Gastrocnemius medialis (tissue), 4 donors: ENCODE measurements at regions not wholly inside any gene's neighbourhood (a gene's known extent, or its start where the extent isn't known, plus 50 kb on each side); places are given as distances from the start of the nearest gene placed in this dataset.

Experiments
- ATAC-seq, 2 donors: fragments of 150-250 bp; one replicate each; pipeline ENCODE4 v1.9.1; 2016
- DNase-seq, 2 donors: peaks; one replicate each; pipeline ENCODE4 v3.0.0-alpha.2; 2019
- H3K27ac ChIP-seq, 4 donors: fragments of 200-600 bp; sonication (generic); 1 replicate in 1 of 4; 2 replicates in 3 of 4; pipeline ENCODE4 v1.5.1; 2016 to 2018; ENCODE audit warnings: mild to moderate bottlenecking in 2 of 4, moderate library complexity in 1 of 4
- H3K27me3 ChIP-seq, 3 donors: fragments of 200-600 bp; sonication (generic) in 2 of 3; 1 replicate in 1 of 3; 2 replicates in 2 of 3; pipeline versions ENCODE4 v1.5.1 to v1.6.0; 2016 to 2019; ENCODE audit warnings: mild to moderate bottlenecking in 1 of 3, moderate library complexity in 1 of 3
- H3K36me3 ChIP-seq, 2 donors: fragments of 200-600 bp; sonication (generic) in 1 of 2; one replicate each; pipeline ENCODE4 v1.5.1; 2017 to 2018
- H3K4me1 ChIP-seq, 2 donors: fragments of 200-600 bp; sonication (generic) in 1 of 2; one replicate each; pipeline ENCODE4 v1.5.1; 2016 to 2017; ENCODE audit warnings: mild to moderate bottlenecking in 2 of 2
- H3K4me3 ChIP-seq, 4 donors: fragments of 200-600 bp; sonication (generic) in 3 of 4; 1 replicate in 1 of 4; 2 replicates in 3 of 4; pipeline ENCODE4 v1.5.1; 2016 to 2019; ENCODE audit warnings: mild to moderate bottlenecking in 2 of 4
- H3K9me3 ChIP-seq, 3 donors: fragments of 200-600 bp; sonication (generic) in 2 of 3; 1 replicate in 1 of 3; 2 replicates in 2 of 3; pipeline ENCODE4 v1.5.1; 2016 to 2019
- CTCF ChIP-seq, 5 experiments: fragments of 450-650 bp in 3 of 5; fragments of 200-600 bp in 2 of 5; sonication (generic) in 2 of 5; IDR thresholded peaks in 4 of 5; conservative IDR thresholded peaks in 1 of 5; 1 replicate in 4 of 5; 2 replicates in 1 of 5; pipeline ENCODE4 v1.5.1; 2016 to 2019; ENCODE audit warnings: antibody characterized with exemption in 5 of 5, mild to moderate bottlenecking in 3 of 5, moderate library complexity in 3 of 5
- POLR2A ChIP-seq, 2 donors: fragments of 450-650 bp; IDR thresholded peaks; one replicate each; pipeline ENCODE4 v1.6.1; 2017; ENCODE audit warnings: antibody characterized with exemption in 2 of 2, mild to moderate bottlenecking in 2 of 2, moderate library complexity in 2 of 2
- in situ Hi-C, 4 donors: fragments of 200-750 bp; cut with MboI; loops; one replicate each; pipeline versions ENCODE4 v1.15.0 to v1.8.0; 2017; ENCODE audit warnings: low sequenced_read_pairs in 4 of 4
- intact Hi-C: fragments of 100-400 bp; cut with DNase I; formaldehyde crosslinking; loops from one replicate; pipeline ENCODE4 v1.15.1; 2023; ENCODE audit warnings: low total_unique reads

DNA sequence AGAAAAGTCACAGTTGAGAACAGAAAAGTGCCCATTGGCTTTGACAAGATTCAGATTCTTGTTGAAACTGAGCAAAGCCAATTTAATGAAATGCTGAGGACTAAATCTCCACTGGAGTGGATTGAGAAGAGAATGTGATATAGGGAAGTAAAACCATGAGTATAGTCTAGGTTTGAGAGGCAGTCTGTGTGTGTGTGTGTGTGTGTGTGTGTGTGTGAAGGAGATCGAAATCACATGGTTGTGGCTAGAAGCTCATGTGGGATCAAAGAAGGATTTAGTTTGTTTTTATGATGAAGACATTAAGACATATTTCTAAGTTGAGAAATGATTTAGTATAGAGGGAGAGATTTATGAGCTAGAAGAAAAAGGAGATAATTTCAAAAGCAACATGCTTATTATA, 275.7 kb upstream of the DAB2 start:
- no peak for TF ChIP-seq POLR2A (IDR thresholded peaks at IDR 0.05)
- TF ChIP-seq CTCF (IDR thresholded peaks at IDR 0.05 in 4 of 5, conservative IDR thresholded peaks at IDR 0.05 in 1 of 5), result no peak
- no peaks in the 10 kb centered on the region for H3K4me1 ChIP-seq
- no peaks in the 10 kb centered on the region for H3K36me3 ChIP-seq
- DNase-seq, result no peak
- in situ Hi-C loops (loop anchor here in 3 of 4 donors (25.0 kb wide), 3 partner anchors 987 to 1187 kb away; partner anchors contain the start of gene PTGER4 (in 1 of the 3)), intact Hi-C loops (no loop called here)
- H3K27ac ChIP-seq, result no peak overlapping the region
- no peak overlapping the region for H3K4me3 ChIP-seq
- H3K9me3 ChIP-seq, result no peaks in the 10 kb centered on the region
- ATAC-seq, result no peak
- no peaks in the 10 kb centered on the region for H3K27me3 ChIP-seq

DNA sequence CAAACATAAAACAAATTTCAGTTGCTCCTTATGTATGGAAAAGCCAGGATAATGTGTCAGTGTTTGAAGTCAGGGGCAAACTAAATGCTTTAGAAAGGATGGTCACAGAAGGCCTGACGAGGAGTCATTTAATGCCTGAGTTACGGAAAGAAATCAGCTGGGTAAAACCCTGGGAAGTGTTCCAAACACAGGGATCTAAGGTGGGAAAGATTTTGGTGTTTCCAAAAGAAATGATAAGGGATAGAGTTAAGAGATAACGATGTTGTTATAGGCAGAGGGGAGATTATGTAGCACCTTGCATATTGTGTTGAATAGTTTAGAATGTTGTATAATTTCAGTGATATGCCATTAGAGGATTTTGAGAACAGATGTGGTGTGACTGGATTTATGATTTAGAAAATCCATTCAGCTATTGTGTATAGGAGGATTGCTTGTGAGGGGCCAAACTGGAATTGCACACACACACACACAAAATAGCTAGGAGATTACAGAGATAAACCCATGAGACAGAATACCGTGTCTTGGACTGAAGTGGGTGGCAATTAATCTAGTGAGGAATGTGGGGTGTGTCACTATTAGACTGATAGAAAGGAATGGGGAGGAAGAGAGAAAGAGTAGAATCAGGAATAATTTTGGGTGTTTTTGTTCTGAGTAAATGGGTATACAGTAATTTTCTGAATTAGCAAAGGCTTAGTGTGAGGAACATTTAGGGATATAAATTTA, 274.2 kb upstream of the DAB2 start:
- Histone ChIP-seq H3K4me1 (no peaks in the 10 kb centered on the region), H3K4me3 (no peak overlapping the region), H3K9me3 (no peaks in the 10 kb centered on the region), H3K27ac (no peak overlapping the region), H3K27me3 (no peaks in the 10 kb centered on the region), H3K36me3 (no peaks in the 10 kb centered on the region)
- ATAC-seq, result no peak
- in situ Hi-C loops (no loop called here), intact Hi-C loops (no loop called here)
- TF ChIP-seq CTCF (IDR thresholded peaks at IDR 0.05 in 4 of 5, conservative IDR thresholded peaks at IDR 0.05 in 1 of 5) (no peak), POLR2A (IDR thresholded peaks at IDR 0.05) (no peak)
- DNase-seq, result no peak

DNA sequence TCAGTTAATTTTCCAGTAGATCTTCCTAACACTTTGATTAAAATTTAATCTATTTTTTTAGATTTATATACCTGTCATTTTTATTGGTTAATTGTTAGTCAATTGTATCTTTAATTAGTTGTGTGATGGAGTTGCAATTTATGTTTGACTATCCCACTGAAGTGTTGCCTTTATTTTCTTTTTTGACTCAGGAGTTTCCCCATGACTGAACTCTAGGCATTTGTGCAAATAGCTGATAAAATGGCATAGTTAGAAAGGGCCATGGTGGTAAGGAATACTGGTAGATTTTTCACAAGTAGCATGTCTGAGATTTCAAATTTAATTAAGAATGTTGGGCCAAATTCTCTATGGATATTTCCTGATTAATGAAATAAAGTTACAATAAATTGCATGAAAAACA, 273.1 kb upstream of the DAB2 start:
- Histone ChIP-seq H3K9me3 (no peaks in the 10 kb centered on the region), H3K4me3 (no peak overlapping the region), H3K36me3 (no peaks in the 10 kb centered on the region), H3K4me1 (no peaks in the 10 kb centered on the region), H3K27ac (no peak overlapping the region), H3K27me3 (no peaks in the 10 kb centered on the region)
- DNase-seq (no peak), ATAC-seq (no peak)
- intact Hi-C loops (no loop called here), in situ Hi-C loops (no loop called here)
- TF ChIP-seq CTCF (IDR thresholded peaks at IDR 0.05 in 4 of 5, conservative IDR thresholded peaks at IDR 0.05 in 1 of 5) (no peak), POLR2A (IDR thresholded peaks at IDR 0.05) (no peak)

DNA sequence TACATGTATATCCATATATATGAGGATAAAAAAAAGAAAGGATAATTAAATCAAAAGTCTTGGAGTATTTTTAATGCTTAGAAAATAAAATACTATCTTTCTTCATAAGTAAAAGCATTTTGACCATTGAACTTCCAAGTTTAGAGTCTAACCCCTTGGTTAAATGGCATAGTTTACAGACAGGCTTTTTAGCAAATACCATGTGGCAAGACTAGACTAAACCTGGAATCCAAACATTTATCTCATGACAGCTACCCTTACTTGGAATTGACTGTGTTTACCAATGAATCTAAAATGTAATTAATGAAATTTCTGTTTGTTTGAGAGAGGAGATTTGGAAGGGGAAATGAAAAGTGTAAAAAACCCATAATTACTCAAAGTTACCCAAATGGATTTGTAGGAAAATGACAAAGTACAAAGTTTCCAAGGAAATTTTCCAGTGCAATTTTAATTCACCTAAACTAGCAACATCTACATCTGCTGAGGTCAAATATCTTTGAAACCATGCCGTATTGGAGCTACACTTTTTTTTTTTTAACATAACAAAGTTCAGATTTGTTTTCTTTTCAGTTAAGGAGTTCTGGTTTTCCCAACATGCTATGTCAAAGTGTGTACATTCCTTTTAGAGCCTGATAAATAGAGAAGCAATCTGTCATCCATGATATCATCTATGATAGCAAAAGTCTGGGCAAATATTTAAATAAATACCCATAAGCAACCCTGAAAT, 272.1 kb upstream of the DAB2 start:
- H3K4me3 ChIP-seq, result no peak overlapping the region
- H3K27ac ChIP-seq, result no peak overlapping the region
- in situ Hi-C loops (no loop called here), intact Hi-C loops (no loop called here)
- H3K27me3 ChIP-seq, result no peaks in the 10 kb centered on the region
- ATAC-seq, result no peak
- no peaks in the 10 kb centered on the region for H3K9me3 ChIP-seq
- no peak for TF ChIP-seq POLR2A (IDR thresholded peaks at IDR 0.05)
- TF ChIP-seq CTCF (IDR thresholded peaks at IDR 0.05 in 4 of 5, conservative IDR thresholded peaks at IDR 0.05 in 1 of 5), result no peak
- H3K36me3 ChIP-seq, result no peaks in the 10 kb centered on the region
- no peak for DNase-seq
- H3K4me1 ChIP-seq, result no peaks in the 10 kb centered on the region
